ENCODE measurements at regions not wholly inside any gene's neighbourhood (a gene's known extent, or its start where the extent isn't known, plus 50 kb on each side); places are given as distances from the start of the nearest gene placed in this dataset.

DNA sequence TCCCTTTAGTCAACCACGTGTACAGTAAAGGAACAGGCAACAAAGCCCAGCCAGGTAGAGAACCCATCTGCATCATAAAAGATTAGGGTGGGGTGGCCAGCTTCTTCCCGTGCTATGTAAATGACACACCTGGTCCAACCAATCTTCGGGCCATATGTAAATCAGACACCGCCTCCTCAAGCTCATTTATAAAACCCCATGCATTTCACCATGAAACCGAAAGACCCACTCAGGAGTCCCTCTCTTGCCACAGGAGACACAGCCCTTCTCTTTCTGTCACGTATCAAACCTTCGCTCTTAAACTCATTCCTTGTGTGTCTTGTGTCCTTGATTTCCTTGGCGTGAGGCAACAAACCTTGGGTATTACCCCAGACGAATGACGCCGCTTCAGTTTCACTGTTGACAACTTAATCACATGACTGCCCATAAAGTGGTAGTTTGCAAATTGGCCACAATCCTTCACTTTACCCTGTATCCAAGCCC lies 59.8 kb upstream of the TBPL2 start:
- DNase-seq: no peak

DNA sequence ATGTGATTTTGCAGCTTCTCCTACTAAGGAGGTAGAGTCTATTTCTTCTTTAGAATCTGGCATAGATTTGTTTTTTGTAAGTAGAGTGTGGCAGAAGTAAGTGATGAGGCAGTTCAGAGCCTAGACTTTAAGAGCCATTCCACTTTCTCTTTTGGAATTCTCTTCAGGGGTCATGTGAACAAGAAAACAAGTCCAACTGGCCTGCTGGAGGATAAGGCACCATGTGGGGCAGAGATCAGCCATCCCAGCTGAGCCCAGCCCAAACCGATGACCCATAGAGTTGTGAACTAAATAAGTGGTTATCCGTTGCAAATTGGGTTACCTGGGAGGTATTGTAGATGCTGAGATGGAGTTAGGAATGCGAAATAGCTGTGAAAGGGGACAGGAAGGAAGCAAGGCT lies 60.3 kb upstream of the TBPL2 start:
- DNase-seq: no peak

DNA sequence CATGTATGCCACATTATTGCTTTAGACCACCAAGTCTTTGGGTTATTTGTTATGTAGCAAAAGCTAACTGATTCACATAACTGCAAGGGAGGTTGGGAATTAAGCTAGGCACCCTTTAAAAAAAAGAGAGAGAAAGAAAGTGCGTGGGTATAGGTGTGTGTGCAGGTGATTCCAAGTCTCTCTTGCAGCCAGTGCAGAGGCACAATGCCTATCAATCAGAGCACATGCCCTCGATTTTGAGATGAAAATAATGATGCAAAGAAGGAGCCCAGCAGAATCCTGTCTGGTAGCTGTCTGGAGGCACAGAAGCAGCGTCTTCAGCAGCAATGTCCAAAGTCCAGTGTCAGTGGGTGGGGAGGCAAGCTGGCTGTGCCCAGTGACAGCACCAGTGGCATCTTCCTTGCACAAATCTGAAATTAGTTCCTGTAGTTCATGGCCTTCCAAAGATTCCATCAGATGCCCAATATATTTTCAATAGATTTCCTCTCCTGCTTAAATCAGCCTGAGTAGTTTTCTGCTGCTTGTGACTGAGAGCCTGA lies 62.4 kb upstream of the TBPL2 start:
- no peak for DNase-seq

DNA sequence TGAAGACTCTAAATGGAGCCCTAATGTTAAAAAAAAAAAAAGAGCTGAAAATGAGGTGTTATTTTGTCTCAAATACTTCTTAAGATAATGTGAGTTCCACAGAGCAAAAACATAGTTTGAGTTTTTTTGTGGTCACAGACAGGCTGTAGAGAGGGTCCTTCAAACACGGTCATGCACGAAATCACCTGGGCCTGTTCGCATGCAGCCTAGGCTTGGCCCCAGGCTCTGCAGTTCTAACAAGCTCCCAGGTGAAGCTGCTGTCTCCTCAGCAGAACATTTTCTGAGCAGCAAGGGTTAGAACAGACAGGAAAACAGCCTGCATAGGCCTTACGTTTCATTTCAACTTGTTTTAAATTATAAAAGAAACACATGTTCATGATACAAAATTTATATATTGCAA lies 65.4 kb upstream of the TBPL2 start:
- no peak for DNase-seq

DNA sequence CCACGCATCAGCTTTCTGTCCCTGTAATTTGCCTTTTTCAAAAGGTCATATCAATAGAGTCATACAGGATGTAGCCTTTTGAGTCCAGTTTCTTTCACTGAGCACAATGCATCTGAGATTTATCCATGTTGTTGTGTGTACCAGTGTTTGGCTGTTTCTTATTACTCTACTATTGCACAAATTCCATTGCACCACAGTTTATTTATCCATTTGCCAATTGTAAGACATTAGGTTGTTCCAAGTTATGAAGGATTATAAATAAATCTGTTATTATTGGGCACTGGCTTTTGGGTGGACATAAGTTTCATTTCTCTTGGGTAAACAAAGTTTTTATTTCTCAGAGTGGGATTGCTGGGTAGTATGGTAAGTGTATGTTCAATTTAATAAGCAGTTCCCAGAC lies 68.3 kb upstream of the TBPL2 start:
- no peak for DNase-seq

- peak in 2 of 3 donors; percentile 4 to 20 for DNase-seq
Observed at GRCh38 chr14:55512421-55512820, 67.6 kb upstream of the KTN1 start.

DNA sequence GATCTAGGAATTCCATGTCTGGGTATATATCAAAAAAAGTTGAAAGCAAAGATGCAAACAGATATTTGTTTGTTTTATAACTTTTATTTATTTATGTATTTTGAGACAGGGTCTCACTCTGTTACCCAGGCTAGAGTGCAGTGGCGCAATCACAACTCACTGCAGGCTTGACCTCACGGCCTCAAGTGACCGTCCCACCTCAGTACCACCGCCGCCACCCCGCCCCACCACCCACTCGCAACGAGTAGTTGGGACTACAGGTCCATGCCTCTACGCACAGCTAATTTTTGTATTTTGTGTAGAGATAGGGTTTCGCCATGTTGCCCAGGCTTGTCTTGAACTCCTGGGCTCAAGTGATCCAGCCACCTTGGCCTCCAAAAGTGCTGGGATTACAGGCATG lies 66.5 kb upstream of the KTN1 start:
- no peak for DNase-seq

DNA sequence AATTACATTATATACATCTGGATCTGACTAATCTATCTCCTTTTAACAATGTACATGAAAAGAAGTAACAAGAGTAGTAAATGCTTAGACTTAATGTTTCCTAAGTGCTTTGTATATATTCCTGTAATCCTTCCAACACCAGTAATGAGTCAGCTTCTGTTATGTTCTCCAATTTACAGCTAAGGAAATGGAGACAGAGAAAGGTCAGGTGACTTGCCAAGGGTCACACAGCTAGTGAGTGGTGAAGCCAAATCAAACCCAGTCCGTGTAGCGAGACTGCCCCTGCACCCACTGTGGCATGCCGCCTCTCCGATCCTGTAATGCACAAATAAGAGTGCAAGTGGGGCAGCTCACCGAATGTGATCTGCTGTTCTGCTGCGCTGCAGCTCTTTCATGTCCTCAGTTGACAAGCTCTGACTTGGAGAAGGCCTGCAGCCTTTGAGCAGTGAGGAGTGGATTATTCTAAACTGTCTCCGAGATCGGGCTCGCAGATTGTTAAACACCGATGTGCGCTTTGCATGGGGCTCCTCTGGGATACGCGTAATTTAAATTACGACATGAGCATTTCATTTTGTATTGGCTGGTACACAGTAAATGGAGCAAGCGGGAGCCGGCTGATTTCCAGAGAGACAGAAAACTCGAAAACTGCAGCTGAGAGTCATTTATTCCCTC lies 65.1 kb upstream of the KTN1 start:
- DNase-seq: peak; percentile 50 to 73 (median 59)

DNA sequence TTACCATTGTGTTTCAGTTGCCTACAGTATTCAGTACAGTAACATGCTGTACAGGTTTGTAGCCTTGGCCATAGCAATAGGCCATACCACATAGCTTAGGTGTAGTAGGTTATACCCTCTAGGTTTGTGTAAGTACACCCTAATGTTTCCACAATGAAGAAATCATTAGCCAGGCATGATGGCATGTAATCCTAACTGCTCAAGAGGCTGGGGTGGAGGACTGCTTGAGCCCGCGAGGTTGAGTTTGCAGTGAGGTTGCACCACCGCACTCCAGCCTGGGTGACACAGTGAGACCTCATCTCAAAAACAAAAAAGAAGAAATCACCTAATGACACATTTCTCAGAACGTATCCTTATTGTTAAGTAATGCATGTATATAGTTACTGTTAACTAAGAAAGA lies 63.2 kb upstream of the KTN1 start:
- no peak for DNase-seq

GRCh38 chr14:55518391-55518790 lies 61.6 kb upstream of the KTN1 start:
- DNase-seq: no peak

- no peak for DNase-seq
Observed at GRCh38 chr14:55519473-55520080, 60.4 kb upstream of the KTN1 start.

DNA sequence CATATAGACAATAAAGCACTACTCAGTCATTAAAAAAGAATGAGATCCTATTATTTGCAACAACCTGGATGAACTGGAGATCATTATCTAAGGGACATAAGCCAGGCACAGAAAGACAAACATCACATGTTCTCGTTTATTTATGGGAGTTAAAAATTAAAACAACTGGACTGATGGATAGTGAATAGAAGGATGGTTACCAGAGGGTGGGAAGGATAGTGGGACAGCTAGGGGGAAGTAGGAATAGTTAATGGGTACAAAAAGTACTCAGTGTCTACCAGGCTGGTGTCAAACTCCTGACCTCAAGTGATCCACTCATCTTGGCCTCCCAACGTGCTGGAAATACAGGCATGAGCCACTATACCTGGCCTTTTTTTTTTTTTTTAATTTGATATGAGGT lies 56.7 kb upstream of the KTN1 start:
- no peak for DNase-seq
